Tibial nerve (tissue), 4 donors: ENCODE measurements at regions not wholly inside any gene's neighbourhood (a gene's known extent, or its start where the extent isn't known, plus 50 kb on each side); places are given as distances from the start of the nearest gene placed in this dataset.

Experiments
- DNase-seq, 2 donors: peaks; one replicate each; pipeline ENCODE4 v3.0.0-alpha.2; 2019; ENCODE audit warnings: low spot score in 2 of 2
- H3K27ac ChIP-seq, 4 donors: fragments of 200-600 bp; sonication (generic) in 3 of 4; one replicate each; pipeline ENCODE4 v1.5.1; 2017 to 2019; ENCODE audit warnings: mild to moderate bottlenecking in 1 of 4
- H3K27me3 ChIP-seq, 2 donors: fragments of 200-600 bp; sonication (generic) in 1 of 2; one replicate each; pipeline versions ENCODE4 v1.5.1 to v1.6.0; 2017 to 2019
- H3K36me3 ChIP-seq, 3 donors: fragments of 200-600 bp; sonication (generic); one replicate each; pipeline ENCODE4 v1.5.1; 2018 to 2019
- H3K4me1 ChIP-seq, 4 donors: fragments of 200-600 bp; sonication (generic) in 3 of 4; one replicate each; pipeline ENCODE4 v1.5.1; 2017 to 2019
- H3K4me3 ChIP-seq, 4 donors: fragments of 200-600 bp; sonication (generic) in 3 of 4; one replicate each; pipeline ENCODE4 v1.5.1; 2017 to 2019; ENCODE audit warnings: mild to moderate bottlenecking in 1 of 4, moderate library complexity in 1 of 4
- H3K9me3 ChIP-seq, 4 donors: fragments of 200-600 bp; sonication (generic) in 3 of 4; one replicate each; pipeline ENCODE4 v1.5.1; 2017 to 2019
- EP300 ChIP-seq, 2 donors: sonication (generic); formaldehyde crosslinking; IDR thresholded peaks; one replicate each; pipeline ENCODE4 v1.6.1; 2017; ENCODE audit warnings: antibody characterized with exemption in 2 of 2, mild to moderate bottlenecking in 1 of 2
- POLR2A ChIP-seq, 2 donors: fragments of 450-650 bp; IDR thresholded peaks; one replicate each; pipeline ENCODE4 v1.6.1; 2017; ENCODE audit warnings: antibody characterized with exemption in 2 of 2, mild to moderate bottlenecking in 2 of 2, moderate library complexity in 2 of 2
- WGBS, 2 donors: methylation state at CpG; one replicate each; pipeline ENCODE4 v1.1.5; 2018; 5-methylcytosine and 5-hydroxymethylcytosine counted together
- TF ChIP-seq, protein P1 (sequence below), 5 experiments: fragments of 200-600 bp in 3 of 5; fragments of 450-650 bp in 2 of 5; sonication (generic) in 3 of 5; IDR thresholded peaks; one replicate each; pipeline ENCODE4 v1.5.1; 2016 to 2019; ENCODE audit warnings: antibody characterized with exemption in 5 of 5, mild to moderate bottlenecking in 3 of 5, moderate library complexity in 2 of 5

DNA sequence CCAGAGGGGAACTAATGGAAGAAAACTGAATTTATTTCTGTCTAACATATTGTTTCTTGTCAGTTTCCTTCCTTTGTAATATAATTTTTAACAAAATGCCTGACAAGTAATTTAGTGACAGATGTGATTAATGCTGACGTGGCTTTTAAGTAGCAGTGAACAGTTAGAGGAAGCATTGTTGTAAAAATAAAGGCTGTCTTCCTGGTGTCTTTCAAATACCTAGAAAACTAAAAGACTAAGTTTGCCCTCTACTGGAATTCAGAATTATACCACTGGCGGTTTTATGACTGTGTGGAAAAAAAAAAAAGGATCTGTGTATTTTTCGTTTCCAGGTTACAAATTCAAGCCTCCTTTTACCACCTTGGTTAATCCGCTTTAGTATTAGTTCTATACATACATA lies 217.1 kb upstream of the DPP6 start:
- Histone ChIP-seq H3K4me1 (no peaks in the 10 kb centered on the region), H3K27ac (no peak overlapping the region), H3K36me3 (no peaks in the 10 kb centered on the region), H3K4me3 (no peak overlapping the region), H3K9me3 (no peaks in the 10 kb centered on the region), H3K27me3 (no peaks in the 10 kb centered on the region)
- TF ChIP-seq, protein P1, sequence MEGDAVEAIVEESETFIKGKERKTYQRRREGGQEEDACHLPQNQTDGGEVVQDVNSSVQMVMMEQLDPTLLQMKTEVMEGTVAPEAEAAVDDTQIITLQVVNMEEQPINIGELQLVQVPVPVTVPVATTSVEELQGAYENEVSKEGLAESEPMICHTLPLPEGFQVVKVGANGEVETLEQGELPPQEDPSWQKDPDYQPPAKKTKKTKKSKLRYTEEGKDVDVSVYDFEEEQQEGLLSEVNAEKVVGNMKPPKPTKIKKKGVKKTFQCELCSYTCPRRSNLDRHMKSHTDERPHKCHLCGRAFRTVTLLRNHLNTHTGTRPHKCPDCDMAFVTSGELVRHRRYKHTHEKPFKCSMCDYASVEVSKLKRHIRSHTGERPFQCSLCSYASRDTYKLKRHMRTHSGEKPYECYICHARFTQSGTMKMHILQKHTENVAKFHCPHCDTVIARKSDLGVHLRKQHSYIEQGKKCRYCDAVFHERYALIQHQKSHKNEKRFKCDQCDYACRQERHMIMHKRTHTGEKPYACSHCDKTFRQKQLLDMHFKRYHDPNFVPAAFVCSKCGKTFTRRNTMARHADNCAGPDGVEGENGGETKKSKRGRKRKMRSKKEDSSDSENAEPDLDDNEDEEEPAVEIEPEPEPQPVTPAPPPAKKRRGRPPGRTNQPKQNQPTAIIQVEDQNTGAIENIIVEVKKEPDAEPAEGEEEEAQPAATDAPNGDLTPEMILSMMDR (IDR thresholded peaks at IDR 0.05), result peak in 1 of 5 experiments; percentile 24
- TF ChIP-seq EP300 (IDR thresholded peaks at IDR 0.05) (no peak), POLR2A (IDR thresholded peaks at IDR 0.05) (no peak)
- WGBS, 2 donors, result 47 to 48% methylated on average over 4 of the region's 4 CpGs
- no peak for DNase-seq

DNA sequence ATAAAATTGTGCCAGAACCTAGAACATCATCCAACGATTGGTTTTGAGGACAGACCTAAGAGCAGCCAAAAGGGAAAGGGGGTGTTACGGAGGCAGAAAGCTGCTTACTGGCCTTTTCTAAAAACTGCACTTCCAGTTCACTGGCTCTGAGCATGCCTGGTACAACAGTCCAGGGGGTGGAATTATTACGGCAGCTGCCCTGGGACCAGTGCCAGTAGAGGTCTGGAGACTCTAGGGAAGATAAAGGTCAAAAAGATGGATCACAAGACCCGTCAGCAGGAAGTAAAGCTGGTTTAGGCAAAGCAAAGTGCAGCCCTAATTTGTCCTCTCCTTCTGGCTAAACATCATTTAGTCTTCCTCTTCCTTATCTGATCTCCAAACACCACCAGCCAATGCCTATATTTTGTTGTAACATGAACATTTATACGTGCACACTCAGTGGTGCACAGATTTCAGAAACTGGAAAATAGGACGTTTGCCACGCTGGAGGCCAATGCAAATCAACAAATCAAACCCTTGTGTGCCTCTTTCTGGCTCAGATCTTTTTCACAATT lies 216.4 kb upstream of the DPP6 start:
- no peaks in the 10 kb centered on the region for H3K36me3 ChIP-seq
- no peaks in the 10 kb centered on the region for H3K4me1 ChIP-seq
- TF ChIP-seq, protein P1 (IDR thresholded peaks at IDR 0.05), result no peak
- no peak for TF ChIP-seq POLR2A (IDR thresholded peaks at IDR 0.05)
- 41% methylated on average over 7 of the region's 7 CpGs for WGBS, 2 donors
- no peaks in the 10 kb centered on the region for H3K9me3 ChIP-seq
- no peak for DNase-seq
- H3K4me3 ChIP-seq, result no peak overlapping the region
- H3K27me3 ChIP-seq, result no peaks in the 10 kb centered on the region
- no peak overlapping the region for H3K27ac ChIP-seq

DNA sequence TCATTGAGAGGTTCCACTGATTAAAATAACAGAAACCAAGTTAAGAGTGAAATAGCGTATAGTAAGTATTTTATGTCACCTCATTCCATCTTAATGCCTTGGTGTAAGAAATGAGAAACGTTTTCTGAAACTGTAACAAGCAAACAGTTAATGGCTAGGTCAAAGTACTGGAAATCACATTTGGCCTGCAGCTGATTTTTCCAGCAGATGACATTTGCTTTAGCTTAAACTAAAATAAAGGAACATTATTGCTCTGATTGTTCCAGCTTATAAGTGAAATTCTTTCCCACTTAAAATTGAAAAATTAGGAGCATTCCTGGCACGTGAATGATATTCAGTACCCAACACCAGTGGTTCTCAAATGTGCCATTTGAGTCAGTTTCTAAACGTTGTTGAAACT lies 213.6 kb upstream of the DPP6 start:
- H3K27ac ChIP-seq, result no peak overlapping the region
- 27 to 34% methylated on average over 4 of the region's 4 CpGs for WGBS, 2 donors
- H3K36me3 ChIP-seq, result no peaks in the 10 kb centered on the region
- no peaks in the 10 kb centered on the region for H3K27me3 ChIP-seq
- H3K9me3 ChIP-seq, result peaks cover 0 to 6% (median 0%) of the 10 kb centered on the region in 4 donors
- TF ChIP-seq POLR2A (IDR thresholded peaks at IDR 0.05) (no peak), EP300 (IDR thresholded peaks at IDR 0.05) (no peak)
- TF ChIP-seq, protein P1 (IDR thresholded peaks at IDR 0.05), result no peak
- DNase-seq, result no peak
- H3K4me1 ChIP-seq, result no peaks in the 10 kb centered on the region
- no peak overlapping the region for H3K4me3 ChIP-seq

DNA sequence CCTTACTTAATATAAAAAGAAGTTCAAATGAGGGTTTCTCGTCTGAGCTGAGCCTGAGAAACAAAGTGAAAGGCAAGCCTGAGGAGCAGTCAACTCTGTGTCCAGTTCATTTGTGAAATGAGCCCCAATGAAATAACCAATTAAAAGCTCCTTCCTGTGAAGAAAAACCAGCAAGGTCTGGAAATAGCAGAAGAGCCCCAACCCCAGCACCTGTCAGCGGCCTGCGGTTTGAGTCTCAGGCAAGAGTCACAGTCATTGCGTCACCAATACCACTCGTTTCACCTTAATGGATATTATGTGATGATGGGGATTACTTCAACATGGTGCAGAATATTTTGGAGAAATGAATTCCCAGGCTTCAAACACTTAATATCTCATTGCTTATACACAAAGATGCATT lies 211.3 kb upstream of the DPP6 start:
- TF ChIP-seq EP300 (IDR thresholded peaks at IDR 0.05) (no peak), POLR2A (IDR thresholded peaks at IDR 0.05) (no peak)
- TF ChIP-seq, protein P1 (IDR thresholded peaks at IDR 0.05), result no peak
- no peak for DNase-seq
- Histone ChIP-seq H3K4me3 (no peak overlapping the region), H3K36me3 (no peaks in the 10 kb centered on the region), H3K27me3 (no peaks in the 10 kb centered on the region), H3K9me3 (peaks cover 0 to 13% (median 3%) of the 10 kb centered on the region in 4 donors), H3K4me1 (no peaks in the 10 kb centered on the region), H3K27ac (no peak overlapping the region)
- 86 to 93% methylated on average over 5 of the region's 5 CpGs for WGBS, 2 donors

DNA sequence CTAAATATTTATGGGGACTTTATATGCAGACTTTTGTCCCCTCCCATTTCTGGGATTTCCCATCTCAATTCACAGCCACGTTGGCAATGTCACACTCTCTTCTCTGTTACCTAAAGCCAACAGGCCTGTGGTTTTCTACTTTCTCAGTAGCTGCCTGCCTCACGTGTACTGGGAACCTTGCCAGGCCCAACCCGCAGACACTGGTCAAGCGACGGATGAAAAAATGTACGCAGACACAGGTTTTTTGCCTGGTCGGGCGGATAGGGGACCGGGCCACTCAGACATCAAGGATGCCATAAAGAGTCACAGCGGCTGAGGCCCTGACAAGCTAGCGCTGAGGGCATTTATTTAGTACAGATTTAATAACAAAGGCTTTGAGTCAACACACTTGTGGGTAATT lies 204.4 kb upstream of the DPP6 start:
- Histone ChIP-seq H3K27ac (no peak overlapping the region), H3K4me3 (no peak overlapping the region), H3K4me1 (no peaks in the 10 kb centered on the region), H3K27me3 (no peaks in the 10 kb centered on the region), H3K9me3 (peaks cover 0 to 17% (median 5%) of the 10 kb centered on the region in 4 donors), H3K36me3 (no peaks in the 10 kb centered on the region)
- DNase-seq, result no peak
- 80 to 81% methylated on average over 10 to 11 of the region's 11 CpGs for WGBS, 2 donors
- TF ChIP-seq EP300 (IDR thresholded peaks at IDR 0.05) (no peak), POLR2A (IDR thresholded peaks at IDR 0.05) (no peak)
- TF ChIP-seq, protein P1 (IDR thresholded peaks at IDR 0.05), result no peak
